ENCODE measurements at regions not wholly inside any gene's neighbourhood (a gene's known extent, or its start where the extent isn't known, plus 50 kb on each side); places are given as distances from the start of the nearest gene placed in this dataset.

DNA sequence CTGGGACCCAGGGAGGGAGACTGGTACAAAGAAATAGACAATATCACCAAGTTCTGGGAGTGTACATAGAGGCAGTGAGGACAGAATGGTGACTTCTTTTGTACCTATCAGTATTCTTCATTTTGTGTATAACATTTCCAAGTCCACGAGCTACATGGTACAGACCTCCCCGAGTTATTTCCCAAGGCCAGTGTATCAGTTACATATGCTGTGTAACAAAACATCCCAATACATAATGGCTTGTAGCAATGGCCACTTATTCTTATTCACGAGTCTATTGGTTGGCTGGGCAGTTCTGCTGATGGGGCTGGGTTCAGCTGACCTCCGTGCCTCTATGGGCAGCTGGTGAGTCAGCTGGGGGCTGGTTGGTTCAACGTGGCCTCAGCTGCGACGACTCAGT lies 98.7 kb upstream of the RFLNA start:
- CTCF ChIA-PET: no interaction called here
- DNase-seq (ENCODE audit: extremely low spot score): no peak
- POLR2A ChIA-PET: no interaction called here
- no peak for TF ChIP-seq CTBP1 (IDR thresholded peaks at IDR 0.05; ENCODE audit: borderline replicate concordance)
- no peak for TF ChIP-seq TARDBP (IDR thresholded peaks at IDR 0.05)
- TF ChIP-seq PKNOX1 (IDR thresholded peaks at IDR 0.05): no peak
- TF ChIP-seq L3MBTL2 (conservative IDR thresholded peaks at IDR 0.05): no peak
- no peak for TF ChIP-seq FOXK2 (IDR thresholded peaks at IDR 0.05)
- no peak for TF ChIP-seq BHLHE40 (IDR thresholded peaks at IDR 0.05; ENCODE audit: borderline replicate concordance)
- TF ChIP-seq SUZ12 (IDR thresholded peaks at IDR 0.05): no peak
- no peak for TF ChIP-seq HDGF (IDR thresholded peaks at IDR 0.05; ENCODE audit: borderline replicate concordance)
- TF ChIP-seq ARNT (IDR thresholded peaks at IDR 0.05): no peak
- no peak for TF ChIP-seq ZNF384 (IDR thresholded peaks at IDR 0.05)
- TF ChIP-seq NFRKB (IDR thresholded peaks at IDR 0.05): no peak
- TF ChIP-seq LEF1 (IDR thresholded peaks at IDR 0.05; ENCODE audit: borderline replicate concordance): no peak
- TF ChIP-seq SP1 (IDR thresholded peaks at IDR 0.05): no peak
- TF ChIP-seq FOXA1 (IDR thresholded peaks at IDR 0.05): no peak
- no peak for TF ChIP-seq FOXM1 (IDR thresholded peaks at IDR 0.05; ENCODE audit: borderline replicate concordance)
- TF ChIP-seq ELF4 (IDR thresholded peaks at IDR 0.05): no peak

- ChIA-PET CTCF (no interaction called here), POLR2A (no interaction called here)
- TF ChIP-seq TARDBP (IDR thresholded peaks at IDR 0.05) (no peak), L3MBTL2 (conservative IDR thresholded peaks at IDR 0.05) (no peak), PKNOX1 (IDR thresholded peaks at IDR 0.05) (no peak), NFRKB (IDR thresholded peaks at IDR 0.05) (no peak)
- no peak for DNase-seq (ENCODE audit: extremely low spot score)
These were observed 93.6 kb upstream of the RFLNA start for GRCh38 chr12:124201248-124201647.

DNA sequence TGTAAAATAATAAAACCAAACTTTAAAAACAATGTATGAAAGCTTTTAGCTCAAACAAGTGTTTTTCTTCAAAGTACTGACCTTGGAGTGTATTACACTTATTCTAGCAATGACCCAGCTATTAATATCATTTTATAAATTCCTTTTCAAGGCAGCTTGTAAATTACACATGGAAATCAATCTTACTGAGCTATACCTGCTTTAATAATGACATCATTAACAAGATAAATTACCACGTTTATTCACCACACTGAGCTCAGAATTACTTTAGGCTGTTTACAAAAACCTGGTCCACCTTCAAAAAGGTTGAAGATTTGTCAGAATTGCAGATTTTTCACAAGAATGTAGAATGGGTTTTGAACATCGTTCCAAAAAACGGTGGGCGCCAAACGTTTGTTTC lies 91.7 kb upstream of the RFLNA start:
- DNase-seq (ENCODE audit: extremely low spot score): no peak
- CTCF ChIA-PET: no interaction called here
- POLR2A ChIA-PET: no interaction called here
- TF ChIP-seq NFRKB (IDR thresholded peaks at IDR 0.05) (no peak), SUZ12 (IDR thresholded peaks at IDR 0.05) (no peak), BHLHE40 (IDR thresholded peaks at IDR 0.05; ENCODE audit: borderline replicate concordance) (no peak), FOXA1 (IDR thresholded peaks at IDR 0.05) (no peak), HDGF (IDR thresholded peaks at IDR 0.05; ENCODE audit: borderline replicate concordance) (no peak), FOXM1 (IDR thresholded peaks at IDR 0.05; ENCODE audit: borderline replicate concordance) (no peak), ARNT (IDR thresholded peaks at IDR 0.05) (no peak), L3MBTL2 (conservative IDR thresholded peaks at IDR 0.05) (no peak), ZNF384 (IDR thresholded peaks at IDR 0.05) (no peak), LEF1 (IDR thresholded peaks at IDR 0.05; ENCODE audit: borderline replicate concordance) (no peak), SP1 (IDR thresholded peaks at IDR 0.05) (no peak)

DNA sequence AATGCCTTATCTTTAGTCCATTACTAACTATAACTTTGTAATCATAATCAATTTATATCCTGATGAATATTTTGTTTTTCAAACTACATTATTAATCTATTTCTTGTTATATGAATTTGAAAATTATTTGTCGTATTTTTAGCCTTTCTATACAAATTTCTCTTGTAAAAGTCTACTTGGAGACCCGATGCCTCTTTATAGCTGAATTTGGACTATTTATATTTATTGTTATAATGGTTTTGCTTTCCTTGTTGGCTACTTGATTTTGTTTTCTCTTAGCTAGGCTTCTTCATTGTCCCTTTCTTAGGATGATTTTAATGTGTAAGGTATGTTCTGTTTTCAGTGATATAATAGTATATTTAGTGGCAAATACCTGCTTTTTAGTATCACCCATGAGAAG lies 89.5 kb upstream of the RFLNA start:
- ChIA-PET POLR2A (no interaction called here), CTCF (no interaction called here)
- TF ChIP-seq LEF1 (IDR thresholded peaks at IDR 0.05; ENCODE audit: borderline replicate concordance) (no peak), BHLHE40 (IDR thresholded peaks at IDR 0.05; ENCODE audit: borderline replicate concordance) (no peak), PKNOX1 (IDR thresholded peaks at IDR 0.05) (no peak), SUZ12 (IDR thresholded peaks at IDR 0.05) (no peak), FOXK2 (IDR thresholded peaks at IDR 0.05) (no peak), HDGF (IDR thresholded peaks at IDR 0.05; ENCODE audit: borderline replicate concordance) (no peak), ELF4 (IDR thresholded peaks at IDR 0.05) (no peak), FOXA1 (IDR thresholded peaks at IDR 0.05) (no peak), ARNT (IDR thresholded peaks at IDR 0.05) (no peak), L3MBTL2 (conservative IDR thresholded peaks at IDR 0.05) (no peak), SP1 (IDR thresholded peaks at IDR 0.05) (no peak), CTBP1 (IDR thresholded peaks at IDR 0.05; ENCODE audit: borderline replicate concordance) (no peak), TARDBP (IDR thresholded peaks at IDR 0.05) (no peak), NFRKB (IDR thresholded peaks at IDR 0.05) (no peak), ZNF384 (IDR thresholded peaks at IDR 0.05) (no peak), FOXM1 (IDR thresholded peaks at IDR 0.05; ENCODE audit: borderline replicate concordance) (no peak)
- no peak for DNase-seq (ENCODE audit: extremely low spot score)

- ChIA-PET POLR2A (no interaction called here), CTCF (no interaction called here)
- TF ChIP-seq HDGF (IDR thresholded peaks at IDR 0.05; ENCODE audit: borderline replicate concordance): no peak
- TF ChIP-seq ARNT (IDR thresholded peaks at IDR 0.05): no peak
- TF ChIP-seq SP1 (IDR thresholded peaks at IDR 0.05): no peak
- no peak for TF ChIP-seq SUZ12 (IDR thresholded peaks at IDR 0.05)
- TF ChIP-seq FOXA1 (IDR thresholded peaks at IDR 0.05): no peak
- no peak for DNase-seq (ENCODE audit: extremely low spot score)
These were observed 87.8 kb upstream of the RFLNA start for GRCh38 chr12:124207049-124207448.

- ChIA-PET POLR2A (no interaction called here), CTCF (no interaction called here)
- DNase-seq (ENCODE audit: extremely low spot score): no peak
- no peak for TF ChIP-seq NFRKB (IDR thresholded peaks at IDR 0.05)
- no peak for TF ChIP-seq PKNOX1 (IDR thresholded peaks at IDR 0.05)
- TF ChIP-seq FOXM1 (IDR thresholded peaks at IDR 0.05; ENCODE audit: borderline replicate concordance): no peak
- no peak for TF ChIP-seq SP1 (IDR thresholded peaks at IDR 0.05)
- TF ChIP-seq FOXA1 (IDR thresholded peaks at IDR 0.05): no peak
- TF ChIP-seq FOXK2 (IDR thresholded peaks at IDR 0.05): no peak
- no peak for TF ChIP-seq BHLHE40 (IDR thresholded peaks at IDR 0.05; ENCODE audit: borderline replicate concordance)
- TF ChIP-seq ELF4 (IDR thresholded peaks at IDR 0.05): no peak
- TF ChIP-seq ARNT (IDR thresholded peaks at IDR 0.05): no peak
- TF ChIP-seq SUZ12 (IDR thresholded peaks at IDR 0.05): no peak
- no peak for TF ChIP-seq LEF1 (IDR thresholded peaks at IDR 0.05; ENCODE audit: borderline replicate concordance)
- no peak for TF ChIP-seq CTBP1 (IDR thresholded peaks at IDR 0.05; ENCODE audit: borderline replicate concordance)
- no peak for TF ChIP-seq ZNF384 (IDR thresholded peaks at IDR 0.05)
- TF ChIP-seq TARDBP (IDR thresholded peaks at IDR 0.05): no peak
- no peak for TF ChIP-seq HDGF (IDR thresholded peaks at IDR 0.05; ENCODE audit: borderline replicate concordance)
- no peak for TF ChIP-seq L3MBTL2 (conservative IDR thresholded peaks at IDR 0.05)
These were observed 87.3 kb upstream of the RFLNA start for GRCh38 chr12:124207617-124208016.

Data from HEK293T (cell line).